H9 (cell line): ENCODE measurements at regions not wholly inside any gene's neighbourhood (a gene's known extent, or its start where the extent isn't known, plus 50 kb on each side); places are given as distances from the start of the nearest gene placed in this dataset.

Experiments
- DNase-seq: peaks from one replicate; pipeline ENCODE4 v3.0.0-alpha.2; 2017
- H2AFZ ChIP-seq: one replicate; pipeline ENCODE4 v1.6.1; 2013; ENCODE audit warnings: mild to moderate bottlenecking, low read length, control low read depth, moderate library complexity
- H2AK5ac ChIP-seq: 2 replicates; pipeline ENCODE4 v1.6.1; 2013; ENCODE audit warnings: low read length, control low read depth, mixed read lengths; ENCODE audit not compliant: insufficient read length
- H2BK120ac ChIP-seq: one replicate; pipeline ENCODE4 v1.6.1; 2013; ENCODE audit warnings: low read depth, mild to moderate bottlenecking, low read length, control low read depth, inconsistent platforms; ENCODE audit not compliant: poor library complexity, severe bottlenecking
- H2BK12ac ChIP-seq: 2 replicates; pipeline ENCODE4 v1.6.1; 2013; ENCODE audit warnings: low read length, control low read depth, mixed read lengths, low read depth; ENCODE audit not compliant: insufficient read length
- H2BK15ac ChIP-seq: 2 replicates; pipeline ENCODE4 v1.6.1; 2013; ENCODE audit warnings: low read depth, low read length, control low read depth
- H2BK20ac ChIP-seq: one replicate; pipeline ENCODE4 v1.6.1; 2013; ENCODE audit warnings: low read depth, mild to moderate bottlenecking, low read length, control low read depth, inconsistent platforms; ENCODE audit not compliant: poor library complexity, severe bottlenecking
- H2BK5ac ChIP-seq: 2 replicates; pipeline ENCODE4 v1.6.1; 2013; ENCODE audit warnings: low read length, control low read depth, mixed read lengths; ENCODE audit not compliant: insufficient read length
- H3K14ac ChIP-seq: 2 replicates; pipeline ENCODE4 v1.6.1; 2013; ENCODE audit warnings: low read length, control low read depth; ENCODE audit not compliant: insufficient read depth
- H3K18ac ChIP-seq: 2 replicates; pipeline ENCODE4 v1.6.1; 2013; ENCODE audit warnings: low read depth, mild to moderate bottlenecking, mixed read lengths, low read length, control low read depth; ENCODE audit not compliant: insufficient read length
- H3K23ac ChIP-seq: 2 replicates; pipeline ENCODE4 v1.6.1; 2013; ENCODE audit warnings: low read length, control low read depth, mixed read lengths, low read depth; ENCODE audit not compliant: insufficient read length
- H3K23me2 ChIP-seq: 2 replicates; pipeline ENCODE4 v1.6.1; 2013; ENCODE audit warnings: low read depth, mild to moderate bottlenecking, mixed read lengths, low read length, control low read depth; ENCODE audit not compliant: insufficient read length, poor library complexity, severe bottlenecking
- H3K27ac ChIP-seq: 2 replicates; pipeline ENCODE4 v1.5.1; 2013; ENCODE audit warnings: low read length, control low read depth, mixed read lengths, low read depth; ENCODE audit not compliant: insufficient read length
- H3K27me3 ChIP-seq: 2 replicates; pipeline ENCODE4 v1.6.1; 2013; ENCODE audit warnings: low read length, control low read depth, inconsistent platforms; ENCODE audit not compliant: insufficient read depth
- H3K4ac ChIP-seq: 2 replicates; pipeline ENCODE4 v1.6.1; 2013; ENCODE audit warnings: low read depth, mild to moderate bottlenecking, control low read depth, inconsistent platforms, low read length, moderate library complexity
- H3K4me1 ChIP-seq: 2 replicates; pipeline ENCODE4 v1.6.1; 2013; ENCODE audit warnings: low read length, control low read depth, inconsistent platforms; ENCODE audit not compliant: insufficient read depth
- H3K4me2 ChIP-seq: 2 replicates; pipeline ENCODE4 v1.6.1; 2013; ENCODE audit warnings: low read length, control low read depth, mixed read lengths; ENCODE audit not compliant: insufficient read length, insufficient read depth
- H3K56ac ChIP-seq: 2 replicates; pipeline ENCODE4 v1.6.1; 2013; ENCODE audit warnings: low read depth, mild to moderate bottlenecking, mixed read lengths, low read length, control low read depth; ENCODE audit not compliant: insufficient read length
- H3K79me1 ChIP-seq: 2 replicates; pipeline ENCODE4 v1.6.1; 2013; ENCODE audit warnings: low read depth, mild to moderate bottlenecking, moderate library complexity, low read length, control low read depth, inconsistent platforms; ENCODE audit not compliant: insufficient read depth, poor library complexity, severe bottlenecking
- H3K79me2 ChIP-seq: 2 replicates; pipeline ENCODE4 v1.6.1; 2013; ENCODE audit warnings: low read length, control low read depth, inconsistent platforms; ENCODE audit not compliant: insufficient read depth
- H3K9ac ChIP-seq: 2 replicates; pipeline ENCODE4 v1.6.1; 2013; ENCODE audit warnings: low read length, control low read depth, mixed read lengths; ENCODE audit not compliant: insufficient read length; ENCODE audit errors: extremely low read depth
- H3K9me3 ChIP-seq: one replicate; pipeline ENCODE4 v1.6.1; 2013; ENCODE audit warnings: low read depth, low read length, inconsistent platforms; ENCODE audit not compliant: control insufficient read depth
- H3T11ph ChIP-seq: one replicate; pipeline ENCODE4 v1.6.1; 2013; ENCODE audit warnings: mild to moderate bottlenecking, low read length, control low read depth, inconsistent platforms
- H4K20me1 ChIP-seq: one replicate; pipeline ENCODE4 v1.6.1; 2013; ENCODE audit not compliant: control insufficient read depth, insufficient read length, insufficient read depth
- H4K5ac ChIP-seq: 2 replicates; pipeline ENCODE4 v1.6.1; 2013; ENCODE audit warnings: low read depth, mild to moderate bottlenecking, mixed read lengths, low read length, control low read depth; ENCODE audit not compliant: insufficient read length
- H4K8ac ChIP-seq: replicated peaks from 2 replicates; pipeline ENCODE4 v1.6.1; 2013; ENCODE audit warnings: low read length, control low read depth, mixed read lengths, low read depth; ENCODE audit not compliant: insufficient read length
- H4K91ac ChIP-seq: 2 replicates; pipeline ENCODE4 v1.6.1; 2013; ENCODE audit warnings: low read depth, mild to moderate bottlenecking, moderate library complexity, mixed read lengths, low read length, control low read depth; ENCODE audit not compliant: insufficient read length
- H3K27ac Mint-ChIP-seq, 3 experiments: 2 replicates in 2 of 3; 3 replicates in 1 of 3; pipeline ENCODE4 v1.8.0; 2020 to 2021; ENCODE audit warnings: mixed read lengths in 3 of 3, mild to moderate bottlenecking in 1 of 3, moderate library complexity in 1 of 3
- H3K27me3 Mint-ChIP-seq: 2 replicates; pipeline ENCODE4 v1.8.0; 2021; ENCODE audit warnings: low read depth, mild to moderate bottlenecking, moderate library complexity, mixed read lengths
- H3K36me3 Mint-ChIP-seq, 3 experiments: 2 replicates in 2 of 3; 3 replicates in 1 of 3; pipeline ENCODE4 v1.8.0; 2020 to 2021; ENCODE audit warnings: low read depth in 3 of 3, mixed read lengths in 3 of 3; ENCODE audit not compliant: insufficient read depth in 1 of 3
- H3K4me1 Mint-ChIP-seq, 2 experiments: 2 replicates each; pipeline ENCODE4 v1.8.0; 2020; ENCODE audit warnings: mixed read lengths in 2 of 2
- H3K4me3 Mint-ChIP-seq, 2 experiments: 2 replicates in 1 of 2; 3 replicates in 1 of 2; pipeline ENCODE4 v1.8.0; 2020 to 2021; ENCODE audit warnings: mild to moderate bottlenecking in 2 of 2, mixed read lengths in 2 of 2, moderate library complexity in 1 of 2
- H3K9me3 Mint-ChIP-seq, 2 experiments: 2 replicates in 1 of 2; 3 replicates in 1 of 2; pipeline ENCODE4 v1.8.0; 2020; ENCODE audit warnings: mild to moderate bottlenecking in 2 of 2, mixed read lengths in 2 of 2, moderate library complexity in 1 of 2
- CTCF ChIP-seq: fragments of 200-600 bp; sonication (generic); conservative IDR thresholded peaks from 3 replicates; pipeline ENCODE4 v1.8.0; 2021; ENCODE audit warnings: antibody characterized with exemption, mild to moderate bottlenecking
- WGBS: extraction: QIAGEN DNeasy Blood & Tissue Kit; methylation state at CpG from one replicate; pipeline ENCODE4 v1.1.7; 2013; ENCODE audit warnings: missing lambda C conversion rate, low lambda C conversion rate, mixed read lengths; ENCODE audit not compliant: insufficient read length; ENCODE audit errors: extremely low coverage; 5-methylcytosine and 5-hydroxymethylcytosine counted together

GRCh38 chr4:126344472-126344871 is 1029.7 kb downstream of the FAT4 start:
- no peak overlapping the region for H4K8ac ChIP-seq
- WGBS, result no CpG with 5 or more reads among the region's 6 CpGs
- no peak overlapping the region for H3K23ac ChIP-seq
- no peak overlapping the region for H2AFZ ChIP-seq
- no peaks in the 10 kb centered on the region for H3K79me1 ChIP-seq
- no peak overlapping the region for H4K5ac ChIP-seq
- H3K36me3 Mint-ChIP-seq, result no peaks in the 10 kb centered on the region
- no peaks in the 10 kb centered on the region for H3K9me3 ChIP-seq
- H3K27me3 ChIP-seq, result no peaks in the 10 kb centered on the region
- H3K4me2 ChIP-seq, result no peak overlapping the region
- no peak overlapping the region for H3K9ac ChIP-seq
- no peaks in the 10 kb centered on the region for H3K4me1 ChIP-seq
- no peaks in the 10 kb centered on the region for H3K23me2 ChIP-seq
- H3K79me2 ChIP-seq, result no peaks in the 10 kb centered on the region
- no peaks in the 10 kb centered on the region for H3K9me3 Mint-ChIP-seq
- H4K20me1 ChIP-seq, result no peaks in the 10 kb centered on the region
- no peak overlapping the region for H2BK120ac ChIP-seq
- H3K27ac ChIP-seq, result no peak overlapping the region
- no peak overlapping the region for H2BK5ac ChIP-seq
- no peaks in the 10 kb centered on the region for H3K4me1 Mint-ChIP-seq
- H2AK5ac ChIP-seq, result no peak overlapping the region
- H3K4me3 Mint-ChIP-seq, result no peak overlapping the region
- H3K56ac ChIP-seq, result no peak overlapping the region
- H3T11ph ChIP-seq, result no peak overlapping the region
- no peak overlapping the region for H2BK20ac ChIP-seq
- no peaks in the 10 kb centered on the region for H3K27me3 Mint-ChIP-seq
- H2BK15ac ChIP-seq, result no peak overlapping the region
- H3K14ac ChIP-seq, result no peak overlapping the region
- H3K27ac Mint-ChIP-seq, result no peak overlapping the region
- no peak overlapping the region for H3K18ac ChIP-seq
- no peak overlapping the region for H3K4ac ChIP-seq
- TF ChIP-seq CTCF, result no peak
- DNase-seq, result no peak
- H2BK12ac ChIP-seq, result no peak overlapping the region
- H4K91ac ChIP-seq, result no peak overlapping the region
